Liver (tissue), 8 donors: ENCODE measurements at regions not wholly inside any gene's neighbourhood (a gene's known extent, or its start where the extent isn't known, plus 50 kb on each side); places are given as distances from the start of the nearest gene placed in this dataset.

Experiments
- DNase-seq: peaks from one replicate; pipeline ENCODE4 v3.0.0-alpha.2; 2017; ENCODE audit warnings: low spot score
- H3K27ac ChIP-seq, 2 donors: one replicate each; pipeline ENCODE4 v1.7.0; 2013; ENCODE audit warnings: inconsistent platforms in 2 of 2, low read length in 2 of 2, control low read depth in 1 of 2, low read depth in 1 of 2, mild to moderate bottlenecking in 1 of 2
- H3K27me3 ChIP-seq, 4 donors: one replicate each; pipeline versions ENCODE4 v1.6.1 to v1.7.0; 2013; ENCODE audit warnings: low read length in 3 of 4, inconsistent platforms in 1 of 4, mild to moderate bottlenecking in 1 of 4, moderate library complexity in 1 of 4; ENCODE audit not compliant: control insufficient read depth in 4 of 4, insufficient read depth in 4 of 4
- H3K36me3 ChIP-seq, 4 donors: one replicate each; pipeline versions ENCODE4 v1.6.1 to v1.7.0; 2013; ENCODE audit warnings: low read length in 3 of 4, mild to moderate bottlenecking in 3 of 4, low read depth in 1 of 4, moderate library complexity in 1 of 4; ENCODE audit not compliant: control insufficient read depth in 4 of 4, insufficient read depth in 3 of 4
- H3K4me1 ChIP-seq, 4 donors: one replicate each; pipeline versions ENCODE4 v1.6.1 to v1.7.0; 2013; ENCODE audit warnings: low read length in 3 of 4, mild to moderate bottlenecking in 3 of 4, moderate library complexity in 1 of 4; ENCODE audit not compliant: control insufficient read depth in 4 of 4, insufficient read depth in 4 of 4
- H3K4me3 ChIP-seq, 3 donors: one replicate each; pipeline versions ENCODE4 v1.6.1 to v1.7.0; 2013; ENCODE audit warnings: low read length in 3 of 3, control low read depth in 1 of 3, low read depth in 1 of 3, mild to moderate bottlenecking in 1 of 3
- H3K9ac ChIP-seq, 2 donors: one replicate each; pipeline ENCODE4 v1.7.0; 2013; ENCODE audit warnings: low read length in 2 of 2, mild to moderate bottlenecking in 2 of 2, moderate library complexity in 2 of 2, control low read depth in 1 of 2, low read depth in 1 of 2
- H3K9me3 ChIP-seq, 4 donors: one replicate each; pipeline versions ENCODE4 v1.6.1 to v1.7.0; 2013; ENCODE audit warnings: low read length in 3 of 4; ENCODE audit not compliant: control insufficient read depth in 4 of 4
- EGR1 ChIP-seq, 2 donors: IDR thresholded peaks; 2 replicates each; pipeline ENCODE4 v1.6.1; 2016 to 2018; ENCODE audit warnings: antibody characterized with exemption in 2 of 2, low read depth in 2 of 2
- FOXA1 ChIP-seq: IDR thresholded peaks from 2 replicates; pipeline ENCODE4 v1.6.1; 2016; ENCODE audit warnings: antibody characterized with exemption
- GABPA ChIP-seq, 2 donors: IDR thresholded peaks in 1 of 2; conservative IDR thresholded peaks in 1 of 2; 2 replicates each; pipeline ENCODE4 v1.6.1; 2016; ENCODE audit warnings: antibody characterized with exemption in 2 of 2, mild to moderate bottlenecking in 1 of 2, moderate library complexity in 1 of 2
- HNF4A ChIP-seq, 2 donors: conservative IDR thresholded peaks; 2 replicates each; pipeline ENCODE4 v1.6.1; 2016; ENCODE audit warnings: antibody characterized with exemption in 2 of 2, mild to moderate bottlenecking in 2 of 2
- HNF4G ChIP-seq: IDR thresholded peaks from 2 replicates; pipeline ENCODE4 v1.6.1; 2016; ENCODE audit warnings: antibody characterized with exemption
- JUND ChIP-seq, 2 donors: IDR thresholded peaks; 2 replicates each; pipeline ENCODE4 v1.6.1; 2016; ENCODE audit warnings: antibody characterized with exemption in 2 of 2
- NR2F2 ChIP-seq: IDR thresholded peaks from 2 replicates; pipeline ENCODE4 v1.6.1; 2016; ENCODE audit warnings: antibody characterized with exemption
- RAD21 ChIP-seq, 2 donors: IDR thresholded peaks; 2 replicates each; pipeline ENCODE4 v1.6.1; 2016; ENCODE audit warnings: antibody characterized with exemption in 2 of 2, mild to moderate bottlenecking in 2 of 2
- RXRA ChIP-seq, 2 donors: IDR thresholded peaks; 2 replicates each; pipeline ENCODE4 v1.6.1; 2017 to 2018; ENCODE audit warnings: antibody characterized with exemption in 2 of 2, mild to moderate bottlenecking in 1 of 2
- SP1 ChIP-seq: IDR thresholded peaks from 2 replicates; pipeline ENCODE4 v1.6.1; 2018; ENCODE audit warnings: antibody characterized with exemption, mild to moderate bottlenecking
- TAF1 ChIP-seq: conservative IDR thresholded peaks from 2 replicates; pipeline ENCODE4 v1.6.1; 2016; ENCODE audit warnings: antibody characterized with exemption, mild to moderate bottlenecking
- YY1 ChIP-seq: IDR thresholded peaks from 2 replicates; pipeline ENCODE4 v1.6.1; 2016; ENCODE audit warnings: antibody characterized with exemption, mild to moderate bottlenecking
- WGBS: extraction: QIAGEN DNeasy Blood & Tissue Kit; methylation state at CpG from one replicate; pipeline ENCODE4 v1.1.7; 2013; 5-methylcytosine and 5-hydroxymethylcytosine counted together
- TF ChIP-seq, protein P1 (sequence below): IDR thresholded peaks from 2 replicates; pipeline ENCODE4 v1.6.1; 2016; ENCODE audit warnings: antibody characterized with exemption, mild to moderate bottlenecking
- TF ChIP-seq, protein P2 (sequence below): IDR thresholded peaks from 2 replicates; pipeline ENCODE4 v1.6.1; 2016; ENCODE audit warnings: antibody characterized with exemption
- TF ChIP-seq, protein P3 (sequence below): IDR thresholded peaks from 2 replicates; pipeline ENCODE4 v1.6.1; 2016; ENCODE audit warnings: antibody characterized with exemption
- TF ChIP-seq, protein P4 (sequence below): fragments of 150-350 bp; IDR thresholded peaks from 2 replicates; pipeline ENCODE4 v1.5.1; 2017; ENCODE audit warnings: improper control_type of control experiment, low read depth, low read length; ENCODE audit not compliant: missing input control
- donor health status: healthy.
- donor health status: healthy.
- donor health status: healthy.
- donor health status: healthy.
- donor health status: healthy.

DNA sequence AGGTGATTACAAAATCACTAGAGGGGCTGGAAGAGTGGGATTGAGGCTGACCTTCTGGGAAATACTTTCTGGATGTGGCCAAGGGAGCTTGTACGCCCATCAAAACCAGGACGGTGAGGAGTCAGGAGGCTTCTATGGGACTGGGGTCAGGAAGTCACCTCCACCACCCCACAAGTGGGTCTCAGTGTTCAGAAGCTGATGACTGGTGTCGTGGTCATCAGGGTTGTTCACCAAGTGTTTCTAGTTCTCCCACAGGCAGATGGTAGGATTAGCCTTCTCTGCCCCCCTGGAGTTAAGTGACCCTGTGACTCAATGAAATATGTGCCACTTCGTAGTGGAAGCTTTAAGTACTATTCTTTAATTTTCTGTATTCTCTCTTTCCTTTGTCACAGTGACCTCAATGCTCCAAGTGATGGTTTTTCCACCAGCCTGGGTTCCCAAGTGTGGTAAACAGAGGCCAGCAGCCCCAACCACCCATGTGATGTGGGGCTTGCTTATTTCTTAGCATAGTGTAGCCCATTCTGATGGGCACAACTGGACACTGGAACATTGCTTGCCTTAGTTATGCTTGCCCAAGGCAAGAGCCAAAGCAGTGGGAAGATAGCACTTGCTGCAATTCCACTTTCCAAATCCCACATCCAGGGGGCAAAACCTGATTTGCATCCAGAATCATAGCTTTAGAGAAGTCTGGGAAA, 258.8 kb downstream of the CYP26B1 start:
- Histone ChIP-seq H3K9ac (no peak overlapping the region), H3K27me3 (no peaks in the 10 kb centered on the region), H3K9me3 (no peaks in the 10 kb centered on the region), H3K27ac (no peak overlapping the region), H3K4me3 (no peak overlapping the region), H3K36me3 (no peaks in the 10 kb centered on the region), H3K4me1 (no peaks in the 10 kb centered on the region)
- no peak for TF ChIP-seq HNF4A (conservative IDR thresholded peaks at IDR 0.05)
- TF ChIP-seq EGR1 (IDR thresholded peaks at IDR 0.05; ENCODE audit: low read depth in 2 of 2), result no peak
- TF ChIP-seq GABPA (IDR thresholded peaks at IDR 0.05 in 1 of 2, conservative IDR thresholded peaks at IDR 0.05 in 1 of 2), result no peak
- no peak for TF ChIP-seq RAD21 (IDR thresholded peaks at IDR 0.05)
- no peak for TF ChIP-seq NR2F2
- TF ChIP-seq SP1, result no peak
- no peak for TF ChIP-seq TAF1
- TF ChIP-seq RXRA (IDR thresholded peaks at IDR 0.05), result no peak
- TF ChIP-seq, protein P1, sequence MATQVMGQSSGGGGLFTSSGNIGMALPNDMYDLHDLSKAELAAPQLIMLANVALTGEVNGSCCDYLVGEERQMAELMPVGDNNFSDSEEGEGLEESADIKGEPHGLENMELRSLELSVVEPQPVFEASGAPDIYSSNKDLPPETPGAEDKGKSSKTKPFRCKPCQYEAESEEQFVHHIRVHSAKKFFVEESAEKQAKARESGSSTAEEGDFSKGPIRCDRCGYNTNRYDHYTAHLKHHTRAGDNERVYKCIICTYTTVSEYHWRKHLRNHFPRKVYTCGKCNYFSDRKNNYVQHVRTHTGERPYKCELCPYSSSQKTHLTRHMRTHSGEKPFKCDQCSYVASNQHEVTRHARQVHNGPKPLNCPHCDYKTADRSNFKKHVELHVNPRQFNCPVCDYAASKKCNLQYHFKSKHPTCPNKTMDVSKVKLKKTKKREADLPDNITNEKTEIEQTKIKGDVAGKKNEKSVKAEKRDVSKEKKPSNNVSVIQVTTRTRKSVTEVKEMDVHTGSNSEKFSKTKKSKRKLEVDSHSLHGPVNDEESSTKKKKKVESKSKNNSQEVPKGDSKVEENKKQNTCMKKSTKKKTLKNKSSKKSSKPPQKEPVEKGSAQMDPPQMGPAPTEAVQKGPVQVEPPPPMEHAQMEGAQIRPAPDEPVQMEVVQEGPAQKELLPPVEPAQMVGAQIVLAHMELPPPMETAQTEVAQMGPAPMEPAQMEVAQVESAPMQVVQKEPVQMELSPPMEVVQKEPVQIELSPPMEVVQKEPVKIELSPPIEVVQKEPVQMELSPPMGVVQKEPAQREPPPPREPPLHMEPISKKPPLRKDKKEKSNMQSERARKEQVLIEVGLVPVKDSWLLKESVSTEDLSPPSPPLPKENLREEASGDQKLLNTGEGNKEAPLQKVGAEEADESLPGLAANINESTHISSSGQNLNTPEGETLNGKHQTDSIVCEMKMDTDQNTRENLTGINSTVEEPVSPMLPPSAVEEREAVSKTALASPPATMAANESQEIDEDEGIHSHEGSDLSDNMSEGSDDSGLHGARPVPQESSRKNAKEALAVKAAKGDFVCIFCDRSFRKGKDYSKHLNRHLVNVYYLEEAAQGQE, result no peak
- TF ChIP-seq, protein P2, sequence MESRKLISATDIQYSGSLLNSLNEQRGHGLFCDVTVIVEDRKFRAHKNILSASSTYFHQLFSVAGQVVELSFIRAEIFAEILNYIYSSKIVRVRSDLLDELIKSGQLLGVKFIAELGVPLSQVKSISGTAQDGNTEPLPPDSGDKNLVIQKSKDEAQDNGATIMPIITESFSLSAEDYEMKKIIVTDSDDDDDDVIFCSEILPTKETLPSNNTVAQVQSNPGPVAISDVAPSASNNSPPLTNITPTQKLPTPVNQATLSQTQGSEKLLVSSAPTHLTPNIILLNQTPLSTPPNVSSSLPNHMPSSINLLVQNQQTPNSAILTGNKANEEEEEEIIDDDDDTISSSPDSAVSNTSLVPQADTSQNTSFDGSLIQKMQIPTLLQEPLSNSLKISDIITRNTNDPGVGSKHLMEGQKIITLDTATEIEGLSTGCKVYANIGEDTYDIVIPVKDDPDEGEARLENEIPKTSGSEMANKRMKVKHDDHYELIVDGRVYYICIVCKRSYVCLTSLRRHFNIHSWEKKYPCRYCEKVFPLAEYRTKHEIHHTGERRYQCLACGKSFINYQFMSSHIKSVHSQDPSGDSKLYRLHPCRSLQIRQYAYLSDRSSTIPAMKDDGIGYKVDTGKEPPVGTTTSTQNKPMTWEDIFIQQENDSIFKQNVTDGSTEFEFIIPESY, result no peak
- TF ChIP-seq HNF4G, result no peak
- no peak for TF ChIP-seq FOXA1
- TF ChIP-seq, protein P3, sequence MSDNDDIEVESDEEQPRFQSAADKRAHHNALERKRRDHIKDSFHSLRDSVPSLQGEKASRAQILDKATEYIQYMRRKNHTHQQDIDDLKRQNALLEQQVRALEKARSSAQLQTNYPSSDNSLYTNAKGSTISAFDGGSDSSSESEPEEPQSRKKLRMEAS, result no peak
- no peak for TF ChIP-seq YY1
- TF ChIP-seq JUND (IDR thresholded peaks at IDR 0.05), result no peak
- WGBS, result 82% methylated on average over 4 of the region's 4 CpGs
- DNase-seq, result no peak

DNA sequence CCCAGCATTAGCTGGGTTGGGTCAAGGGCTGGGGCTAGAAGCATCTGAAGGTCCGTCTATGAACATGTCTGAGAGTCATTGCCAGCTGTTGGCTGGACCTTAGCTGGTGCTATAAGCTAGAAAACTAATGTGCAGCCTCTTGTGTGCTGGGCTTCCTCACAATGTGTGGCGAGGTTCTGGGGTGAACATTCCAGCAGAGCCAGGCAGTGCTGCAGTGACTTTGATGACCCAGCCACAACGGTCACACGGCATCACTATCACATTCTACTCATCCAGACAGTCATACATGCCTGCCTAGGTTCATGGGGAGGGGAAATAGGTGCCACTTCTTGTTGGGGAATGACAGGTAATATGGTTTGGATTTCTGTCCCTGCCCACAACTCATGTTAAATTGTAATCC, 260.5 kb downstream of the CYP26B1 start:
- peaks cover 0 to 10% (median 3%) of the 10 kb centered on the region in 4 donors for H3K4me1 ChIP-seq
- H3K9me3 ChIP-seq, result no peaks in the 10 kb centered on the region
- no peak for TF ChIP-seq EGR1 (IDR thresholded peaks at IDR 0.05; ENCODE audit: low read depth in 2 of 2)
- TF ChIP-seq, protein P4, sequence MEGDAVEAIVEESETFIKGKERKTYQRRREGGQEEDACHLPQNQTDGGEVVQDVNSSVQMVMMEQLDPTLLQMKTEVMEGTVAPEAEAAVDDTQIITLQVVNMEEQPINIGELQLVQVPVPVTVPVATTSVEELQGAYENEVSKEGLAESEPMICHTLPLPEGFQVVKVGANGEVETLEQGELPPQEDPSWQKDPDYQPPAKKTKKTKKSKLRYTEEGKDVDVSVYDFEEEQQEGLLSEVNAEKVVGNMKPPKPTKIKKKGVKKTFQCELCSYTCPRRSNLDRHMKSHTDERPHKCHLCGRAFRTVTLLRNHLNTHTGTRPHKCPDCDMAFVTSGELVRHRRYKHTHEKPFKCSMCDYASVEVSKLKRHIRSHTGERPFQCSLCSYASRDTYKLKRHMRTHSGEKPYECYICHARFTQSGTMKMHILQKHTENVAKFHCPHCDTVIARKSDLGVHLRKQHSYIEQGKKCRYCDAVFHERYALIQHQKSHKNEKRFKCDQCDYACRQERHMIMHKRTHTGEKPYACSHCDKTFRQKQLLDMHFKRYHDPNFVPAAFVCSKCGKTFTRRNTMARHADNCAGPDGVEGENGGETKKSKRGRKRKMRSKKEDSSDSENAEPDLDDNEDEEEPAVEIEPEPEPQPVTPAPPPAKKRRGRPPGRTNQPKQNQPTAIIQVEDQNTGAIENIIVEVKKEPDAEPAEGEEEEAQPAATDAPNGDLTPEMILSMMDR, result no peak
- TF ChIP-seq, protein P2, result no peak
- no peak for TF ChIP-seq NR2F2
- TF ChIP-seq HNF4A (conservative IDR thresholded peaks at IDR 0.05), result no peak
- no peak overlapping the region for H3K4me3 ChIP-seq
- 86% methylated on average over 4 of the region's 4 CpGs for WGBS
- no peaks in the 10 kb centered on the region for H3K27me3 ChIP-seq
- H3K9ac ChIP-seq, result no peak overlapping the region
- no peak for DNase-seq
- no peaks in the 10 kb centered on the region for H3K36me3 ChIP-seq
- H3K27ac ChIP-seq, result no peak overlapping the region
